ENCODE measurements at regions not wholly inside any gene's neighbourhood (a gene's known extent, or its start where the extent isn't known, plus 50 kb on each side); places are given as distances from the start of the nearest gene placed in this dataset.

- TF ChIP-seq CTCF (IDR thresholded peaks at IDR 0.05) = no peak
- no peak for TF ChIP-seq POLR2A (IDR thresholded peaks at IDR 0.05)
Observed at GRCh38 chr15:29400701-29401100, 131.1 kb upstream of the NSMCE3 start.
